Vagina (tissue), 2 donors: ENCODE measurements at regions not wholly inside any gene's neighbourhood (a gene's known extent, or its start where the extent isn't known, plus 50 kb on each side); places are given as distances from the start of the nearest gene placed in this dataset.

Experiments used
- CTCF ChIP-seq, 3 experiments: fragments of 450-650 bp in 2 of 3; fragments of 200-600 bp in 1 of 3; sonication (generic) in 1 of 3; IDR thresholded peaks; one replicate each; pipeline ENCODE4 v1.5.1; 2017 to 2019; ENCODE audit warnings: antibody characterized with exemption in 3 of 3, mild to moderate bottlenecking in 2 of 3, moderate library complexity in 2 of 3
- POLR2A ChIP-seq, 2 donors: fragments of 450-650 bp; IDR thresholded peaks; one replicate each; pipeline ENCODE4 v1.6.1; 2017; ENCODE audit warnings: antibody characterized with exemption in 2 of 2, mild to moderate bottlenecking in 2 of 2, moderate library complexity in 2 of 2
- POLR2AphosphoS5 ChIP-seq, 2 donors: sonication (generic); formaldehyde crosslinking; IDR thresholded peaks; one replicate each; pipeline ENCODE4 v1.9.0; 2017; ENCODE audit warnings: antibody characterized with exemption in 2 of 2, mild to moderate bottlenecking in 2 of 2, low read depth in 1 of 2; ENCODE audit not compliant: insufficient read depth in 1 of 2

- TF ChIP-seq CTCF (IDR thresholded peaks at IDR 0.05) (no peak), POLR2A (IDR thresholded peaks at IDR 0.05) (no peak), POLR2AphosphoS5 (IDR thresholded peaks at IDR 0.05; ENCODE audit: insufficient read depth in 1 of 2, low read depth in 1 of 2) (no peak)
Measured at GRCh38 chr7:66427956-66428355, 200.7 kb upstream of the KCTD7 start.
